B cell (primary cell): ENCODE measurements at regions not wholly inside any gene's neighbourhood (a gene's known extent, or its start where the extent isn't known, plus 50 kb on each side); places are given as distances from the start of the nearest gene placed in this dataset.

Experiments
- ATAC-seq: fragments of 200-7000 bp; cut with Tn5 transposase; one replicate; pipeline ENCODE4 v1.10.0; 2021; ENCODE audit warnings: low read depth, mild to moderate bottlenecking, moderate number of reproducible peaks, moderate library complexity
- CTCF ChIA-PET: fragments of 350-600 bp; sonication (Branson Sonifier 250); formaldehyde crosslinking; loops from one replicate; lab custom pipeline; 2021; ENCODE audit warnings: antibody characterized with exemption, inconsistent platforms; lab: Charles Lee
- POLR2A ChIA-PET: fragments of 350-600 bp; sonication (Branson Sonifier 250); formaldehyde crosslinking; loops from one replicate; lab custom pipeline; 2021; ENCODE audit warnings: antibody characterized with exemption; lab: Charles Lee
- DNase-seq: peaks from one replicate; pipeline ENCODE4 v3.0.0; 2013
- H2AFZ ChIP-seq: 2 replicates; pipeline ENCODE4 v1.6.1; 2012; ENCODE audit warnings: mild to moderate bottlenecking, low read depth, low read length; ENCODE audit not compliant: insufficient read depth, poor library complexity, severe bottlenecking
- H3K27ac ChIP-seq, 2 donors: 1 replicate in 1 of 2; 2 replicates in 1 of 2; pipeline ENCODE4 v1.5.1; 2012 to 2013; ENCODE audit warnings: low read length in 2 of 2, mild to moderate bottlenecking in 2 of 2, moderate library complexity in 1 of 2
- H3K27me3 ChIP-seq, 4 experiments: fragments of 200-600 bp in 1 of 4; sonication (generic) in 1 of 4; replicated peaks in 1 of 4; 1 replicate in 2 of 4; 2 replicates in 2 of 4; pipeline versions ENCODE4 v1.6.1 to v1.7.0; 2013 to 2016; ENCODE audit warnings: low read length in 3 of 4, mild to moderate bottlenecking in 2 of 4, mixed read lengths in 1 of 4, moderate library complexity in 1 of 4; ENCODE audit not compliant: insufficient read depth in 4 of 4, control insufficient read depth in 3 of 4; ENCODE audit errors: control extremely low read depth in 1 of 4
- H3K36me3 ChIP-seq, 2 experiments: replicated peaks in 1 of 2; 1 replicate in 1 of 2; 2 replicates in 1 of 2; pipeline versions ENCODE4 v1.6.1 to v1.7.1; 2013; ENCODE audit warnings: low read length in 1 of 2; ENCODE audit not compliant: insufficient read depth in 2 of 2, control insufficient read depth in 1 of 2; ENCODE audit errors: control extremely low read depth in 1 of 2, extremely low read depth in 1 of 2
- H3K4me1 ChIP-seq, 2 donors: fragments of 200-600 bp in 1 of 2; sonication (generic) in 1 of 2; 1 replicate in 1 of 2; 2 replicates in 1 of 2; pipeline versions ENCODE4 v1.5.1 to v1.6.1; 2013 to 2017; ENCODE audit warnings: low read length in 2 of 2; ENCODE audit not compliant: control insufficient read depth in 2 of 2, insufficient read depth in 2 of 2
- H3K4me2 ChIP-seq: replicated peaks from 2 replicates; pipeline ENCODE3; 2012; ENCODE audit warnings: mild to moderate bottlenecking, low read depth, low read length; ENCODE audit not compliant: poor library complexity, severe bottlenecking
- H3K4me3 ChIP-seq, 5 experiments: fragments of 200-600 bp in 1 of 5; sonication (generic) in 1 of 5; 1 replicate in 3 of 5; 2 replicates in 2 of 5; pipeline versions ENCODE4 v1.5.1 to v1.7.0; 2011 to 2016; ENCODE audit warnings: low read length in 4 of 5, mild to moderate bottlenecking in 4 of 5, low read depth in 2 of 5, control low read depth in 1 of 5, moderate library complexity in 1 of 5; ENCODE audit not compliant: insufficient read depth in 1 of 5; ENCODE audit errors: control extremely low read depth in 1 of 5, extremely low read depth in 1 of 5
- H3K79me2 ChIP-seq: fragments of 200-600 bp; sonication (generic); one replicate; pipeline ENCODE4 v1.6.0; 2016; ENCODE audit warnings: low read length; ENCODE audit not compliant: control insufficient read depth, insufficient read depth
- H3K9ac ChIP-seq: fragments of 200-600 bp; sonication (generic); 2 replicates; pipeline ENCODE4 v1.6.1; 2017; ENCODE audit warnings: mild to moderate bottlenecking, low read length, moderate library complexity
- H3K9me3 ChIP-seq, 3 donors: one replicate each; pipeline versions ENCODE4 v1.6.1 to v1.7.1; 2013; ENCODE audit warnings: low read length in 2 of 3; ENCODE audit not compliant: control insufficient read depth in 2 of 3, insufficient read depth in 1 of 3; ENCODE audit errors: control extremely low read depth in 1 of 3
- H4K20me1 ChIP-seq: 2 replicates; pipeline ENCODE4 v1.6.0; 2012; ENCODE audit warnings: mild to moderate bottlenecking, low read length; ENCODE audit not compliant: insufficient read depth, control insufficient read depth, poor library complexity, severe bottlenecking
- H3K27ac Mint-ChIP-seq: one replicate; pipeline ENCODE4 v1.8.0; 2021; ENCODE audit warnings: mixed read lengths
- H3K27me3 Mint-ChIP-seq: one replicate; pipeline ENCODE4 v1.8.0; 2021; ENCODE audit warnings: mixed read lengths
- H3K4me1 Mint-ChIP-seq: one replicate; pipeline ENCODE4 v1.8.0; 2021; ENCODE audit warnings: mixed read lengths
- H3K4me3 Mint-ChIP-seq: one replicate; pipeline ENCODE4 v1.8.0; 2021; ENCODE audit warnings: mixed read lengths
- H3K9me3 Mint-ChIP-seq: one replicate; pipeline ENCODE4 v1.8.0; 2022; ENCODE audit warnings: mixed read lengths; ENCODE audit not compliant: insufficient read depth
- EZH2 ChIP-seq: IDR thresholded peaks from 2 replicates; pipeline ENCODE4 v1.6.1; 2012; ENCODE audit warnings: borderline replicate concordance, low read depth, mild to moderate bottlenecking, moderate library complexity, low read length; ENCODE audit not compliant: insufficient read depth, poor library complexity, severe bottlenecking
- WGBS: methylation state at CpG from one replicate; pipeline ENCODE4 v1.1.5; 2013; ENCODE audit warnings: missing lambda C conversion rate; ENCODE audit not compliant: insufficient coverage; 5-methylcytosine and 5-hydroxymethylcytosine counted together
- intact Hi-C: fragments of 100-400 bp; cut with micrococcal nuclease; formaldehyde crosslinking; loops from one replicate; pipeline ENCODE4 v1.10.0; 2022
- TF ChIP-seq, protein P1 (sequence below): fragments of 200-600 bp; IDR thresholded peaks from one replicate; pipeline ENCODE4 v1.8.0; 2022; ENCODE audit warnings: antibody characterized with exemption, mild to moderate bottlenecking

DNA sequence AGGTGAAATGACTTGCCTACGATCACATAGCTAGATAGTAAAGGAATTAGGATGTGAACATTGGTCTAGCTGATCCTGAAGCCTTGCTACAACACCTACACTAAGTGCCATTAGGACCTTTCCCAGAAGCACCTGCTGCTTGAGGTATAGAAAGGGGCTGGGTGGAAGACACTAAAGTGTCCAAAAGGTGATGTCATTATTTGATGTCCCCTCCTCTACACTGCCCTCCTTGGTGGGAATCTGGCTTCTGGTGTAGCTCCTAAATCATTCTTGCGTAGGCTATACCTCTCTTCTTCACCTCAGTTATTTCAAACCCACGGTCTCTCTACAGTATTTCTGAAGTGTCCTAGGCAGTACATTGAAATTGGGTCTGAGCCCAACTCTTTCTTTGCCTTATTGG, 132.5 kb upstream of the FGGY start:
- H3K9me3 Mint-ChIP-seq: peaks cover 3% of the 10 kb centered on the region
- intact Hi-C loops: no loop called here

DNA sequence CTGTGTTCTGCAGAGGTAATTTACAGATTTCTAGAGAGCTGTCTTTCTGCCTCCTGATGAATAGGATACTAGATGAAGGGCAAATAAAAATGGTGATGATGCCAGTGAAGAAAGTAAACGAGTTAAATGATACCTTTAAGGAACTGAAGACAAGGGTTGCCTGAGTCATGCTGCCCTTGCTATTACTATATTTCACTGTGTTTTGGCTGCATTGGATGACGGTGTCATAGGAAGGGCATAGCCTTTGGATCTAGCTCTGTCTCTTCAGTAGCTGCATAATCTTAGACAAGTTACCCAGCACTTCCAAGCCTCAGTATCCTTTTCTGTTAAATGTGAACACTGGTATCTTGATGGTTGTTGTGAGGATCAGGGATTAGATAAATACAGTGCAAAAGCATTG, 131.5 kb upstream of the FGGY start:
- POLR2A ChIA-PET: no interaction called here
- TF ChIP-seq, protein P1, sequence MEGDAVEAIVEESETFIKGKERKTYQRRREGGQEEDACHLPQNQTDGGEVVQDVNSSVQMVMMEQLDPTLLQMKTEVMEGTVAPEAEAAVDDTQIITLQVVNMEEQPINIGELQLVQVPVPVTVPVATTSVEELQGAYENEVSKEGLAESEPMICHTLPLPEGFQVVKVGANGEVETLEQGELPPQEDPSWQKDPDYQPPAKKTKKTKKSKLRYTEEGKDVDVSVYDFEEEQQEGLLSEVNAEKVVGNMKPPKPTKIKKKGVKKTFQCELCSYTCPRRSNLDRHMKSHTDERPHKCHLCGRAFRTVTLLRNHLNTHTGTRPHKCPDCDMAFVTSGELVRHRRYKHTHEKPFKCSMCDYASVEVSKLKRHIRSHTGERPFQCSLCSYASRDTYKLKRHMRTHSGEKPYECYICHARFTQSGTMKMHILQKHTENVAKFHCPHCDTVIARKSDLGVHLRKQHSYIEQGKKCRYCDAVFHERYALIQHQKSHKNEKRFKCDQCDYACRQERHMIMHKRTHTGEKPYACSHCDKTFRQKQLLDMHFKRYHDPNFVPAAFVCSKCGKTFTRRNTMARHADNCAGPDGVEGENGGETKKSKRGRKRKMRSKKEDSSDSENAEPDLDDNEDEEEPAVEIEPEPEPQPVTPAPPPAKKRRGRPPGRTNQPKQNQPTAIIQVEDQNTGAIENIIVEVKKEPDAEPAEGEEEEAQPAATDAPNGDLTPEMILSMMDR: no peak
- no peak for TF ChIP-seq EZH2

More for the DNA sequence above, 132.5 kb upstream of the FGGY start:
- Histone ChIP-seq H3K4me2 (no peak overlapping the region), H2AFZ (no peak overlapping the region), H3K4me3 (no peak overlapping the region), H3K9me3 (peaks cover 0 to 2% (median 0%) of the 10 kb centered on the region in 3 donors), H3K27me3 (no peaks in the 10 kb centered on the region), H3K27ac (no peak overlapping the region), H3K4me1 (no peaks in the 10 kb centered on the region), H4K20me1 (no peaks in the 10 kb centered on the region), H3K36me3 (no peaks in the 10 kb centered on the region), H3K79me2 (no peaks in the 10 kb centered on the region), H3K9ac (no peak overlapping the region)
- POLR2A ChIA-PET: interaction anchor here (0.6 kb wide), 1 partner anchor 18 kb away, joined by 7 read pairs; no protein-coding TSS in a partner anchor
- DNase-seq (no peak), ATAC-seq (no peak)
- TF ChIP-seq, protein P1: no peak
- TF ChIP-seq EZH2: no peak
- no peak overlapping the region for H3K27ac Mint-ChIP-seq
- no CpG with 5 or more reads among the region's 3 CpGs for WGBS
- no peaks in the 10 kb centered on the region for H3K4me1 Mint-ChIP-seq
- no peak overlapping the region for H3K4me3 Mint-ChIP-seq
- H3K27me3 Mint-ChIP-seq: peaks cover 28% of the 10 kb centered on the region
- CTCF ChIA-PET: interaction anchor here (1.3 to 1.4 kb wide), 2 partner anchors 12 to 311 kb away, joined by 3 read pairs; no protein-coding TSS in a partner anchor

More for the DNA sequence above, 131.5 kb upstream of the FGGY start:
- Histone ChIP-seq H3K27me3 (no peaks in the 10 kb centered on the region), H4K20me1 (no peaks in the 10 kb centered on the region), H3K27ac (no peak overlapping the region), H3K79me2 (no peaks in the 10 kb centered on the region), H3K9me3 (peaks cover 0 to 2% (median 0%) of the 10 kb centered on the region in 3 donors), H3K9ac (no peak overlapping the region), H3K4me3 (no peak overlapping the region), H3K4me2 (no peak overlapping the region), H2AFZ (no peak overlapping the region), H3K4me1 (no peaks in the 10 kb centered on the region), H3K36me3 (no peaks in the 10 kb centered on the region)
- no peaks in the 10 kb centered on the region for H3K4me1 Mint-ChIP-seq
- 40% methylated on average over 2 of the region's 2 CpGs for WGBS
- no peak overlapping the region for H3K4me3 Mint-ChIP-seq
- intact Hi-C loops: no loop called here
- no peak overlapping the region for H3K27ac Mint-ChIP-seq
- CTCF ChIA-PET: no interaction called here
- H3K9me3 Mint-ChIP-seq: peaks cover 3% of the 10 kb centered on the region
- H3K27me3 Mint-ChIP-seq: peaks cover 28% of the 10 kb centered on the region
- ATAC-seq (no peak), DNase-seq (no peak)
